ENCODE measurements at regions not wholly inside any gene's neighbourhood (a gene's known extent, or its start where the extent isn't known, plus 50 kb on each side); places are given as distances from the start of the nearest gene placed in this dataset.

- DNase-seq (ENCODE audit: low read depth): no peak
Measured at GRCh38 chr12:19712041-19712440, 272.7 kb downstream of the AEBP2 start.

DNA sequence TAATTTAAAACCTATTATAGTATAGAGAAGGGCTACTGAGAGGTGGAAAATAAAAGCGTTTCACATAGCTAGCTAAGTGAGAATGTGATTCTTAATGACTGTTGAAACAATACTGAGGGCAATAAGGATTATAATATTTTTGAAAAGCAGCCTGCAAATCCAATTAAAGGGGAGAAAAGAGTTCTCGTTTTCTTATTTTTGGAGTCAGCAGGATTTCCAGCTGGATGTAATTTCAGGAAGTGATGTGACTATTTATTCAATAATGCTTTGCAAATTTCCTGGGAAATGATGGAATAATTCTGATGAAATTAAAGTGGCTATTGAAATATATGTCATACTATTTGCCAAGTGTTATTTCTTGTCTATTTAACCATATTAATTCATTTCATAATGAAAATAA, 279.1 kb downstream of the AEBP2 start:
- DNase-seq (ENCODE audit: low read depth): no peak

DNA sequence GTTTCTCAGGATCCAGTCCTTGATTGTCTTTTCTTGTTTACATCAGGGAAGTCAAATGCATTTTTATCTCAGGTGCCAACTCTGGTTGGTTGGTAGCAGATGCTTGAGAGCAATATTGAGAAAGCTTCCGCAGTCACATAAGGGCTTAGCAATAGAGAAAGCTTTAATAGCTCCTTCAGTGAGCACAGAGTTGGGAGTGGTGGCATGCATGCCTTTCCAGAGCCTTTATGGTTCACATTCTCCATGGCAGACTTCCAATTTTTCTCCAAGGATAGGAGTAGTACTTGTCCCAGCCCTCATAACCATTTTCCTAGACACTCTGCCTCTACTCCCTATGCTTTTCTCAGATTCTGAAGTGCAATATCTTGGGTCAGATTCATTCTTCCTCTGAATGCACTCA, 280.4 kb downstream of the AEBP2 start:
- no peak for DNase-seq (ENCODE audit: low read depth)

DNA sequence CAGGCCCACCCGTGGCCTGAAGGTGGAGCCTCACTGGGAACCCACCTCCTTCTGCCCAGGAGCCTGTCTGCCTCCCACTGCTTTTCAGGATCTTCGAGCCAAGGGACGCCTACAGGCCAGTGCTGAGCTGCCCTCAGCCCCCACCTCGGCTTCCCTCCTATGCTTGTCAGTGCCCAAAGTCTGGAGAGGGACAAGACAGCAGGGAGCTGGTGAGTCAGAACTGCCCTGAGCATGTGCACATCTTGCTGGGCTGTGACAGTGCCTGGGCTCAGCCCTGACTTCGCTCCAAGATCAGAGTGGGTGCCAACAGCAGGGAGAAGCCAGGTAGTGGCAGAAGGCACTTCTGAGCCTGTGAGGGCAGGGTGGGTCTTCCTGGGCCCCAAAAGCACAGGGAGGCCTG, 286.8 kb downstream of the AEBP2 start:
- DNase-seq (ENCODE audit: low read depth): no peak

DNA sequence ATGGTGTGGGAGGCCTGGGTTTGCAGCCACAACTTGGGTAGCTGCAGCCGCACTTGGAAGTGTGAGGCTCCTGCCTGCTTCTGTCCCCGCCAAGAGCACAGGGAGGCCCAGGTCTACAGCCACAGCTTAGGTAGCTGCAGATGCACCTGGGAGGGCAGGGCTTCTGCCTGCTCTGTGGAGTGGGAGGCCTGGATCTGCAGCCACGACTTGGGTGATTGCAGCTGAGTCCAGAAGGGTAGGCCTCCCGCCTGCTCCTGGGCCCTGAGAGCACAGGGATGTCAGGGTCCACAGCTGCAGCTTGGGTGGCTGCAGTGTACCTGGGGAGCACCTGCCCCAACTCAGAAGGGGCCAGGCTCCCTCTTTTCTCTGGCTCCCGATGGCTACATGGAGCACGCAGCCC, 287.3 kb downstream of the AEBP2 start:
- DNase-seq (ENCODE audit: low read depth): no peak

GRCh38 chr12:19737019-19737418, 297.7 kb downstream of the AEBP2 start:
- DNase-seq (ENCODE audit: low read depth): no peak

DNA sequence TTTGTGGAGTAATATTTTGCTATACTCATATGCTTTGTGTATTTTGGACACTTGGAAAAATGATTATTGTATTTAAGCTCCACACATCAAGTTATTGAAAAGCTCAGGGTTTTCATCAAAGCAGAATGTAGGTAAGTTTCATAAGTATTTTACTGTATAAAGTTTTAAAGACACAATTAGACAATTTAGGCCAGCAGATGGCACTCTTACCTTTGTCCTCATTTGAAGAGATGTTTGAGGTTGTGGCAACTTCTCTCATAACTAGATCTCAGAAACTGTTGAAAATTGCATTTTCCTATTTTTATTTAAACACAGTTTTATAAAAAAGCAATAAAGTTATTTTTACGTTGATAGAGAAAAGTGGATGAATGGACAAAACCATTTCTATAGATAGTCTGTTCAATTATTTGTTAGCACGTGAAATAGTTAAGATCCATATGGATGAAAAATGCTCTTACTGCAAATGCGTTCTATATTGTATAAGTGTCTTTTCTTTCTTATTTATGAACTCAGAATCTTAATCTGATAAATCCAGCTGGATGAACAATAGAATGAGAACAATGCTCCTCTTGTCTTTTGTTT, 300.0 kb downstream of the AEBP2 start:
- no peak for DNase-seq (ENCODE audit: low read depth)

- DNase-seq (ENCODE audit: low read depth): no peak
Measured at GRCh38 chr12:19740472-19741131, 301.3 kb downstream of the AEBP2 start.

DNA sequence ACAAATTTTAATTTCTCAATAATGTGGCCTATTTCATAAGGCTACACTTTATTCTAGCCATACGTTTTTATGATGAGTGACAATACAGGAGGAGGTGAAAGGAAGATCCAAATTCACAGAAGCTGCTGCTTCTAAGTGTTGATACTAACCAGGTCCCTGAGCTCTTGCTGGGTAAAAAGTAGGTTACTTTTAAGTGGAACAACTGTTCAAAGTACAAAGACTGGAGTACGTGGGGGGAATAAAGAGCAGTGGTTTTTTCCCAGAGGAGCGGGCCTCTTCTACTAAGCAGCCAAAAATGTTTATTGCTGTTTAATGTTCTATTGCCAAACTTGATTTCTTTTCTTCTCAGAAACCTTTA, 301.8 kb downstream of the AEBP2 start:
- DNase-seq (ENCODE audit: low read depth): no peak

DNA sequence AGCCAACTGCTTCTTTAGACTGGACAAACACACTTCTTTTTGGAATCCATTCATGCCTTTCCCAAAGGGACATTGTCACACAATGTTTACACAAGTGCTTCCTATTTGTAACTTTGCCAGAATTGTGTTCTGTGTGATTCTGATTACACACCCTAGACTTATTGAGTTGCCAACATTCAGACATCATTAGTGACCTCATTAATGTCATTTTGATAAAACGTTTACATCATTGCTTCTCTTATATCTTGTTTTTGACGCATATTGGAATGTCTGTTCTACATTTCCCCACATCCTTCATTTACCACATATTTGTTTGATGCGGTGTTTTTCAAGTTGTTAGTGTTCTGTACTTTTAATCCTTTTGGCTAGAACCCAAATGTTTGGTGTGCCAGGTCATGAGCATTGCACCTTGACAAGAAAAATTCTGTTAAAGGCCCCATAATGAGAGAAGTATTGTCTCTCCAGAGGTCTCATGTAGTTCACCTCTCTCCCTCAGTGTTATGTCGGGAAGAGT, 305.5 kb downstream of the AEBP2 start:
- no peak for DNase-seq (ENCODE audit: low read depth)

GRCh38 chr12:19746471-19746870, 307.2 kb downstream of the AEBP2 start:
- no peak for DNase-seq (ENCODE audit: low read depth)

DNA sequence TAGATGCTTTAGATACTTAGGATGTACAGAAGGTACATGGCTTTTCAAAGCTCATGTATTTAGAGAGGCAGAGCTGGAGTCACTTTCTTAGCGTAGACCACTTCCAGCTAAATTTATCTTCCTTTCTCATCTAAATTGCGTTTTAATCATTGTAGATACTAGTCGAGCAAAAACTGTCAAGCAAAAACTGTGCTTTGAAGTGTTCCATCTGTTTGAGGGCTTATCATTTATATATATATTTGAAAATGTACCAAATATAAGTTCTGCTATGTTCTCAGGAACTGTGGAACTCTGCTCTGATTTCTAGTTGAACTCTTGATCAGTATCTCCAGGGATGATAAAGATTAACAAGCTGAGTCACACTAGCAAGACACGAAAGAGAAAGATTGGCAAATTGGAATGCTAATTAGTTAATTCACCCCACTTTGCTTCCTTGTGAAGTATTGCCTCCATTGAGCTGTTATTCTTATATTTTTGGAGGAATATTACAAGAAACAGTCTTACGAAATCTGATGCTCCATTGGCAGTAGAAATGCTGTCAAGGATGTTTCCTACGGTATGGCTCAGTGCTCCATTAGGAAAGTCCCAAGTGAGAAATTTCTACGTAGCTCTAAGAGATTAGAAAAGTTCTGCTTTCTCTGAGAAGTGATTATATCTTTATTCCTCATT, 310.7 kb downstream of the AEBP2 start:
- DNase-seq (ENCODE audit: low read depth): no peak

DNA sequence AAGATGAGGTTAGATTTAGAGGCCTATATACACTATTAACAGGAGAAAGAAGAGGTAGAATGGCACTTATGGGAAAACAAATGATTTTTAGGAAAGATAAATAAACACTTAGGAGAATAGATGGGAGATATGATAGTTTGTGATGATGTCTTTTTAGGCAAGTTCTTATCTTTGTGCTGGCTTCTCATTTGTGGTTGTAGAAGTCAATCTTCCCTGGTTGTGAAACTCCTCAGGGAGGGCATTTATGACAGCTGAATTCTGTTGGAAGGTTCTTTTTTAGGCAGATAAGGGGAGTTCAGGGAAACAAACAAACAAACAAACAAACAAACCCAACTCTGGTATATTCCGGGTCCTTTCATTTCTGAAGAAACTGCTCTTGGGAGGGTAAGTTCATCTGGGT, 311.8 kb downstream of the AEBP2 start:
- no peak for DNase-seq (ENCODE audit: low read depth)

- no peak for DNase-seq (ENCODE audit: low read depth)
Measured at GRCh38 chr12:19752712-19753111, 313.4 kb downstream of the AEBP2 start.

DNA sequence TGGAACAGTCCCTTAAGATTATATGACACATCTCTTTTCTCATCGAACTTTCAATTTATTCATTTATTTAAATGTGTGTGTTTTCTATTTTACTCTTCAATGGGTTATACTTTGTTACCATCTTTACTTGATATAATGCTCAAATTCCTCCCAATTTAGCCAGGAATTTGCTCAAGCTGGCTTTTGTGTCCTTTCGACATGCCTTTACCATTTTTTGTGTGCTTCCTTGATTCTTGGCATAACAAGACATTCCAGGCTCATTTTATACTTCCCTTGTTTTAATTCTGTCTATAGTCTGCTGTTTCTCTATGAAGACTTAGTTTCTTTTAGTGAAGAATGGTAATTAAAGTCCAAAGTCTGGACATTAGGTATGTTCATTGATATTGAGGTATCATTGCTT, 315.8 kb downstream of the AEBP2 start:
- DNase-seq (ENCODE audit: low read depth): no peak

- no peak for DNase-seq (ENCODE audit: low read depth)
Measured at GRCh38 chr12:19757317-19757877, 318.1 kb downstream of the AEBP2 start.

DNA sequence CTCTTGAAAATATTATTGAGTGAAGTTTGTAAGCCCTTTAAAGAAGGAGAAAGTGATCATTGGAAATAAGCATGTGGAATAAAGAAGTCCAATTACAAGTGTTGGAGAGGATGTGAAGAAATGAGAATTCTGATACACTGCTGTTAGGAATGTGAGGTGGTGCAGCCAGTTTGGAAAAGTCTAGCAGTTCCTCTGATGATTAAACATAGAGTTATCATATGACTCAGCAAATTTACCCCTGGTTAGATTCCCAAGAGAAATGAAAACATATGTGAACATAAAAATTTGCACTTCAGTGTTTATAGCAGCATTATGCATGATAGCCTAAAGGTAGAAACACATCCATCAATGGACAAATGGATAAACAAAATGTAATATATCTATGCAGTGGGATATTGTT, 319.9 kb downstream of the AEBP2 start:
- no peak for DNase-seq (ENCODE audit: low read depth)

DNA sequence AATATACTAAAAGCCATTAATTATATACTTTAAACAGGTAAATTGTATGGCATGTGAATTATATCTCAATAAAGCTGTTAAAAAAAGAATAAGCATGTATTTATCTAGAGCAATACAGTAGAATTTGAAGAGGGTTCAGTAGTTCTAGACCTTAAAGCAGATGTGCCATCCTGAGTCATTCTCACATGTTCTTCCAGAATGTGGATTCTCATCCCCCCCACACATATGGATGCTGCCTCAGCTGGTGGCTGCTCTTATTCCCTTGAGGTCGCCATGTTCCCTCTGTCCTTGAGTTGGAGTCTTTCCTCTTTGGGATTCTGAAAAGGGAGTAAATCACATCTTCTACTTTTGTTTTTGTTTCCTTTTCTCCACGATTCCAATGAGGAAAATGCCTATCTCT, 321.3 kb downstream of the AEBP2 start:
- DNase-seq (ENCODE audit: low read depth): no peak

GRCh38 chr12:19761463-19761862, 322.2 kb downstream of the AEBP2 start:
- no peak for DNase-seq (ENCODE audit: low read depth)

DNA sequence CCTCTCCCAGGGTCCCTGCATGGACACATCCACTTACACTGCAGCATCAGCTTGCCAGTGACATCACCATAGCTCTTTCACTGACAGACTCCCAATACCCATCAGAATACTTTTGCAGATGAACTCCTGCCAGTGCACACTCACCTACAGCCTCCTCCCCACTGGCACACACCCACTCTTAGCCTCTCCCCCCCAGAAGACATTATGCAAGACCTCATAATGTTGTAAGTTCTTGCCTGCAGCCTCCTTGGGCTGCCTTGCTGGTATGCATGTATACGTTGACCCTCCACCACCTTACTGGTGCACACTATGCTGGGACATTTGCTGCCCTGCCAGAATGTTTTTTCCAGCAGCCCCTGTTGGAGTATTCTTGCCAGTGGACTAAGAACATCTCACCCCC, 324.2 kb downstream of the AEBP2 start:
- no peak for DNase-seq (ENCODE audit: low read depth)

- DNase-seq (ENCODE audit: low read depth): no peak
Measured at GRCh38 chr12:19764408-19764807, 325.1 kb downstream of the AEBP2 start.

GRCh38 chr12:19771858-19772257, 332.6 kb downstream of the AEBP2 start:
- no peak for DNase-seq (ENCODE audit: low read depth)

DNA sequence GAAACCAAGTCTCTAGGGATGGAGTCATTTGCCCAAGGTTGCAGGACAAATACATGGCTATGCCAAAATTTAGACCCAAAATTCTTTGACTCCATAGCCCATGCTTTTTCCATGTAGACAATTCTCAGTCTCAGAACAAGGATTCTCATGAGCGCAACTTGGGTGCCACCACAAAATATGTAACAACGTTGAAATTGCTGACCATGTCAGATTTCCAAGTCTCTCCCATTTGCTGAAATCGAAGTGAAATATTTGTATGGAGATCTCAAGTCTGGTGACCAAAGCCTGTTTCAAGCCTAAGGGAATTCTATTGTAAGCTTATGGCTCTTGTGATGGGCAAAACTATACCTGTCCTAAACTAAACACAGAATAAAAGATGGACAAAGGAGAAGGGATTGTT, 333.5 kb downstream of the AEBP2 start:
- DNase-seq (ENCODE audit: low read depth): no peak
